GM21529 (cell line): ENCODE measurements at regions not wholly inside any gene's neighbourhood (a gene's known extent, or its start where the extent isn't known, plus 50 kb on each side); places are given as distances from the start of the nearest gene placed in this dataset.
A peak's percentile ranks its signal among the peaks of the same experiment; 100 is the strongest.

Source experiments
- ATAC-seq: cut with Tn5 transposase; IDR thresholded peaks from one replicate; pipeline ENCODE4 v1.9.1; 2021; ENCODE audit not compliant: unreplicated experiment

DNA sequence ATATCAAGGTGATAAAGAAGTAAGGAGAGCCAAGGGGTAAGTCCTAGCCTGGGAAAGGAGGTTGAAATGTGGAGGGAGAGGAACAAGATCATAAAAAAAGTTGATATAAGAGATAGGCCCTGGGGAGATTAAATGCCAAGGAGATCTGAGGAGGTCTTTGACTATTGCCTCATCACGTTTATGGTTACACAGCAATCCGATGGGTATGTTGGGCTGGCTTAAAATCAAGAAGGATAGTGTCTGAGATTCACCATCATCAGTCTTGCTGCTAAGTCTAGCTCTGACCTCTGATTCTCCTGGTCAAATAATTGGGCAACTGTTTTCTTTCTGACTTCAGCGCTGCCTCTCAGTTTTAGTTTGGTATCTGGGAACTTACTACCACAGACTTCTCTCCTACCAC lies 416.3 kb downstream of the GPATCH2 start:
- no peak for ATAC-seq

DNA sequence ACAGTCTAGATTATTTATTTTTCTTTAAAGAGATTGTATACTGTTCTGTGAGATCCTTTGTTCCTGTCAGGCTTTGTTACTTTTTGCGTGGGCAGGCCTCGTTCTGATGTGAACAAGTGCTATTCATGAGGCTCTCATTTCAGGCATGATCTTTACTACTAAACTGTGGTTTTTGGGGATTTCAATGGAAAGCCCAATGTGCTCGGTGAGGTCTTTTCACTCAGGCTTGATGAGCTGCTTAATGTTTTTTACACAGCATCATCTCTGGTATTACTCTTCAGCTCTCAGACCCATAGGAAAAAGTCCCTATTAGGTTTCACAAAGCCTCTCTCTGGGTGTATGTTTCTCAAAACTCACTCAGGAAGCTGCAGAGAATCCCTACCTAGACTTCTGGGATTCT lies 419.4 kb downstream of the GPATCH2 start:
- peak; percentile 56 for ATAC-seq

DNA sequence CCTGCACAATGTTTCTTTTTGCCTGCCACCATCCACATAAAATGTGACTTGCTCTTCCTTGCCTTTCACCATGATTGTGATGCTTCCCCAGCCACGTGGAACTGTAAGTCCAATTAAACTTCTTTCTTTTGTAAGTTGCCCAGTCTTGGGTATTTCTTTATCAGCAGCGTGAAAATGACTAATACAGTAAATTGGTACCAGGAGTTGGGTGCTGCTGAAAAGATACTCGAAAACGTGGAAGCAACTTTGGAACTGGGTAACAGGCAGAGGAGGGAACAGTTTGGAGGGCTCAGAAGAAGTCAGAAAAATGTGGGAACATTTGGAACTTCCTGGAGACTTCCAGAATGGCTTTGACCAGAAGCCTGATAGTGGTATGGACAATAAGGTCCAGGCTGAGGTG lies 425.3 kb downstream of the GPATCH2 start:
- no peak for ATAC-seq

DNA sequence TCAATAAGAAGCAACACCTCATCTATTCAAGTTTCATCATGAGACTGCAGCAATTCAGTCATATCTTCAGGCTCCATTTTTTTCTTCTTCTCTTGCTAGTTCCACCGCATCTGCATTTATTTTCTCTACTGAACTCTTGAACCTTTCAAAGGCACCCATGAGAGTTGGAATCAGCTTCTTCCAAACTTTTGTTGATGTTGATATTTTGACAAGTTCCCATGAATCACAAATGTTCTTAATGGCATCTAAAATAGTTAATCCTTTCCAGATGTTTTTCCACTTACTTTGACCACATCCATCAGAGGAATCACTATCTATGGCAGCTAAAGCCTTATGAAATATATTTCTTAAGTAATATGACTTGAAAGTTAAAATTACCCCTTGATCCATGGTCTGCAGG lies 434.3 kb downstream of the GPATCH2 start:
- ATAC-seq, result no peak

DNA sequence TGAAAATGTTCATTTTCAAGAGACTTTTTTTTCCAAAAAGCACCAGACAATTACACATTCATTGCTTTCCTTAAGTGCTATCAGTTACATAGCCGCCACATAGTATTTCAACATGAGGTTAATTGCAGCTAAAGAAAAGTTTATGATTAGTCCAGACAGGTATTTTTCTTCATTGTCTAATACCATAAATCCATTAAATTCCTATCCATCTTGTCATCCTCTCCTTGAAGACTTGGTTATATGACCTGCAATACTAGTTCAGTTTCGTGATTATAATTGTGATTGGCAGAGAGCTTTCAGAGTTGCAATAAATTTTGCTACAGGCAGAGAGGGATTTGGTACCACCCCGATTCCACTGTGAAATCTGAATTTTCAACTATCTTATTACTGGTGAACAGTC lies 437.7 kb downstream of the GPATCH2 start:
- no peak for ATAC-seq

DNA sequence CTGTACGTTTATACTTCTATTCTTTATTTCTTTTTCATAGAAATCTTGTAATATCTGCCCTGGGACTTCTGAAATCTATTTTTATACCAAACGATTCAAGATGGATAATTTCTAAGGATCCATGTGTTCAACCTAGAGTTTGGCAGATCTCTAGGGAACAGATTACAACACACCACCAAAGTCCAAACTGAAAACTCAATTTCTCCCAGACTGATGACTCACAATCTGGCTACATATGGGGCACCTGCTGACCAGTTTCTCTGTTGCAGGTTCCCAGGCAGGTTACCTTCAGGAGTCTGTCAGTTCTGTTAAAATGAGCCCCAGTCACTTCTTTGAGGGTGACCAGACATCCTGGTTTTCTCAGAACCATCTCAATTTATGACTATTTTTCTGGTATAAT lies 439.4 kb downstream of the GPATCH2 start:
- ATAC-seq, result no peak

DNA sequence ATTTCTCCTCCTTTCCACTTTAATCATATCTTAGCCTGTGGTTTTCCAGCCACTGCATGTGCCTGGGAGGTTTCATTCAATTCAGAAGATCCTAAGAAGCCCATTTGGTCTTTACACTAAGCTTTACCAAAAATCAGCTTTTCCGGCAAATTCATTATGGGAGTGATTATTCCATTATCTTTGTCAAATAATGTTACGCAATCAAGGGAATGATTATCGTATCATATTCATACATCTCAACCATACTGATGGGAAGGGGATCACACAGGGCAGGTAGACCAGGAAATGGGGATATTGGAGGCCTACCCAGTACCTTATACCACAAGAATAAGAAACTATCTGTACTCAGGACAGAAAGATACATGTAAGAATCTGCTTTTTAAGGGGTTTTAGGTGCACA lies 440.5 kb downstream of the GPATCH2 start:
- no peak for ATAC-seq

DNA sequence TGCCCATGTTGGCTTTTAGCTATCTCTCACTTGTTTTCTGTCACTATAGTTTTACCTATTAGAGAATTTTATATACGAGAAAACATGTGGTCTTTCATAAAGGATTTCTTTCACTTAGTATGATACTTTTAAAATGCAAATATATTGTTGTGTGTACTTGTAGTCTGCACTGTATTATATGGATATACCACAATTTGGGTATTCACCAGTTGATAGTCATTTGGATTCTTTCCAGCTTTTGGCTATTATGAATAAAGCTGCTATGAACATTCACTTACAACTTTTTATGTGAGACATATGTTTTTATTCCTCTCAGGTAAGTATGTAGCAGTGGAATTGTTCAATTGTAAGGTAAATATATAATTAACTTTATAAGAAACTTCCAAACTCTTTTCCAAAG lies 441.5 kb downstream of the GPATCH2 start:
- ATAC-seq, result no peak

DNA sequence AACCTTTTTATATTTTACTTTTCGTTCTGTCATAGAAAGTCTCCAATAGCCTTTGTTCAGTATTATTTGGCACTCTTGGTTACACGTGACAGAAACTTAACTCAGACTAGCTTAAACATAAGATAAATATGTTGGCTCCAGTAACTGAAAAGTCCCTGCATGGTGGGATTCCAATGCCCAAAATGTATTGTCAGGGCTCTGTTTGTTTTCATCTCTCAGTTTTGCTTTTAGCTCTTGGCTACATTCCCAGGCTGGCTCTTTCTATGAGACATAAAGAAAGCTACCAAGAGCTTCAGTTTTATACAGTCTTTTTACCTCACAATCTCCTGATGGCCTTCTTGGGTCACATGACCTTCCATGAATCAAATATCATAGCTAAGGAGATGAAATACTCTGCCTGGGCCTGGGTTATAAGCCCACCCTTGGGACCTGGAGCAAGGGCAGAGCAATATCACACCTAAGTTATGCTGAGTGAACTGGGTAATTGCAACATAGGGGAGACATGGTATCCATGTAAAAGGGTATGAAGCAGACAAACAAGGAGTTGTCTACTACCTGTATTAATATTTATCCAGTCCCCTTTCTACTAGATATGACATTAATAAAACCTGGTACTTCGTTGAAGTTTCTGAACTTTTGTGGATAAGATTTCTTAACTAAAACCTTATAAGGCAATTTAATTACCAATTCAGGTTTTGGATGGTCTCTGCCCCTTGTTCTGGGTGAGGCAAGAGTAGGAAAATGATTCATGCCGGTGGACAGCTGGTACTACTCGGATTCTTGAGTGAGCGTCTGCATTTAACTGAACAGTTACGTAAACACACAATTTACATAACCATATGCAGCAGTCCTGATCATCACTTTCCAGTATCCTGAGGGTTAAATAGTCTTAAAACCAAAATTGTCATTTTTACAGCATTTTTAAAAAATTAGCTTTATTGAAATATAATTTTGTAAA lies 442.3 kb downstream of the GPATCH2 start:
- ATAC-seq, result no peak

DNA sequence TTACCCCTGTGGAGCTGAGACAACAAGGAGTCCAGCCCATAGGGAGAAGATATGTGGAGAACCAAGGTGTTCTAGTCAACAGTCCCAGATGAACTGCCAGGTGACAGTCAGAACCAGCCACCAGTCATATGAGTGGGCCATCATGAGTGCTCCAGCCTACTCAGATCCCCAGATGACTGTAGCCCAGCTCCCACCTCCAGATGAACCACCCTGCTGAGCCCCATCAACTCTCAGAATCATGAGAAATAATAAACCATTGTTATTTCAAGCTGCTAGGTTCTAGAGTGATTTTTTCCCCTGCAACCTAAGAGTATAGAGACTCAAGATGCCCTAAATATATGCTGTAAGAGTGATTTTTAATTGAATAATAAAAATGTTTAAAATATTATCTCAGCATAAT lies 444.2 kb downstream of the GPATCH2 start:
- no peak for ATAC-seq

DNA sequence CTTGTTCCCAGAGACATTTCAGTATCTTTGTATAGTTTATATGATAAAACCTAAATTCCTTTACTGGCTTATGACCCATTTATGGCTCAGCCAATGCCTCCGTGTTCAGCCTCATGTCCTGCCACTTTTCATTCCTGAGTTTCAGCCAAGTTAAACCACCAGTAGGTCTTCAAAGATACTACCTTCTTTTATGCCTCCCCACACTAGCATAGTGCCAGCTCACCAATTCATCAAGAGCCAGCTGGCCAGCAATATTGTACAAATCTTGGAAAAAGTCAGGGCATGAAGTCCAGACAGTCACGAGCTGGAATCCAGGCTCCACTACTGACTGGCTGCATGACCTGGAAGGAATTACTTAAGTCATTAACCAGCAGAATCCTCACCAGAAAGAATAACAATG lies 446.0 kb downstream of the GPATCH2 start:
- no peak for ATAC-seq

DNA sequence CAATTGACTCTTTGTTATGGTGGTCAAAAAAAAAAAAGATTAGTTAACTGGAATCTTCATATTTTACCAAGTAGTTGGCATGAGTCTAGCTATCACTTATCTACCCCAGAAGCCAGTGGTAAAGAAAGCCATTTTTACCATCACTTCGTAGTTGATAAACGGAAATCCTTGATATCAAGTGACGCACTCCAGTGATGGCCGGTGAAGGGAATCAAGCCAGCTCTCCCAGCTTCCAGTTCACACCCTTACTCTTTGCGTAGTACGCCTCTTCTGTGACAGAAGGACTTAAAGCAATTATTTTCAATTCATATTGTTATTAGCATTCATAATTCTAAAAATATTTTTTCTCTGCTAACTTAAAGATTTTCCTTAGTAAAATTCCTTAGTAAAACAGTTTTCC lies 447.9 kb downstream of the GPATCH2 start:
- no peak for ATAC-seq

DNA sequence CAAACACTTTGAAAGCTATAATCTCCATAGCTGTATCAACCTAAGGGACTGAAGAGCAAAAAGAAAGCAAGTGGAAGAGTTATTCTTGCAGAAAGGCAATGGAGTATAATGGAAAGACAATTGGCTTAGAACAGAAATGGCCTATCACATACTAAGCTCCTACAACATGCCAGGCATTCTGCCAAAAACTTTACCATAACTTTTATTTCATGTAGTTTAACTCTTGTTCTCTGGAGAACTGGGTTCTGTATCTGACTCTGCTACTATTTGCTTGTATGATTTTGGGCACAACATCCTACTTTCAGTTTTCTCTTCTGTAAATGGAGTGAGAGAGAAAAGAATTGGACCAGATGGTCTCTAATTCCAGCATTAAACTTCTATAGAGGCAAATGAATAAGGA lies 449.1 kb downstream of the GPATCH2 start:
- ATAC-seq, result no peak

DNA sequence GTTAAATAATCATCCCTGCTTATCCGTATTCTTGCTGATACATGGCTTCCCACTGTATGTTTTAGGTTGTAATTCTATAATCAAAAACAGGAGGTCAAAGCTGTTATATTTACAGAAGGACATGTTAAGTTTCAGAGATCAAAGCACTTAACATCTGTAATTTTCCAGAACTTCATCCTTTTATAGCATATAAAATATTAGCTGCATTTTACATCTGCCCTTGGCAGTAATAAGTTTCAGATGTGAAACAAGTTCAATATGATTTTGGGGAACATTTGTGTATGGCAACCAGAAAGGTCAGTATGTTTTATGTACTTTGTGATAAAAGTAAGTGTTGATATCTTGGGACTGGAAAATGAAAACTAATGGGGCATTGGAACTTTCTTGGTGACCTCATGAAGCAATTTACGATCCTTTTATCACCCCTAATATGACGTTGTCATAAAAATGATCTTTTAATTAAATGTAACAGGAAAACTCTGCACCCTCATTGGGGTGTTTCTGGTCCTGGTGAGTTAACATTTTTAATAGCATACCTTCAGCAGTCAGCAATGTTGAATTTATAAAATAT lies 449.6 kb downstream of the GPATCH2 start:
- no peak for ATAC-seq

DNA sequence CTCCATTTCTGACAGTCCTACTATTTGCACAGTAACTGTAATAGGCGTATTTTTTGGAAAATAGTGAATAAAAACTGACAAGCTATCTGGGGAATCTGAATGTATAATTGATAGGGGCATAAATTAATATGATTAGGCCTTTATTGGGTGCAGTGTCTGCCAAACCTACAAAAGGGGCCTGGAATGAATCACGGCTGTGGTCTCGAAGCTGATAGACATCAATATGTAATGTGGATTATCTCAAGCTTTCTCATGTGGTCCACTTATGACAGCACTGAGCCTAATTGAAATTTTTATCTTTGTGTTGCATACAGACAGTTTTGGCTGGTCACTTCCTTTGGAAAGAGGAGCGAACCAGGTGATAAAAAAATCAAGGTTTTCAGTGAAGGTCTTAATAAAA lies 450.4 kb downstream of the GPATCH2 start:
- ATAC-seq, result no peak

DNA sequence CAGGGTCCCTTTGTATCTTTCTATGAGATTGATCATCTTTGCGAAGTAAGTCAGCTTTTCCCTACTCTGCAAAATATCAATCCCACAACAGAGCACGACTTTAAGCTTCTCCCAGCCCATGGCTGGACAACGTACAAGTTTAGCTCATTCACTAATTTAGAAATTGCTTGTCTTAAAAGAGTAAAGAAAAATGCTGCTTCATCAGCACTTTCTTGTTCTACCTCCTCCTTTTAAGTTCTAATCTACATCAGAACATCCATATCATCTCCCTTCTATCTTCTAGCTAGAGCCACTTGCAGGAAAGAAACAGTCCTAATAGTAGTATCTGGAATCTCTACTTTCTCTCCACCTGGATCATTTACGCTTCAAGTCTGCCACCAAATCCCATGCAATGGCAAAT lies 441.2 kb upstream of the ESRRG start:
- no peak for ATAC-seq

DNA sequence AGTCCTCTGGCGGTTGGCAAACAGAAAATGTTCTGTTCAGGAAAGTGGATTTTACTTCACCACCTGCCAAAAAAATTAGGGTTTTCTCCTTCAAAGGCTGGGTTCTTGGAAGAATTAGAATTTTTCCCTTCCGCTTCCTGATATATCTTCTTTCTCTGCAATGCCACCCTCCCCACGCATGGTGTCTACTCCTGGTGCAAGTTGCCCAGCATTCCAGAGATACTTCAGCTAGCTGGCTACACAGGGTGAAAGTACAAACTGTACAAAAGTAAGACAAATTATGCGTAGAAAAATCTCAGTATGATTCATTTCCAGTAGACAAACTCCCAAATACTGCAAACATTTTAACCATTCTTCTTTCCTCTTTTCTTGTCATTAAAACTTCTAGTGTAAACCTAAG lies 430.1 kb upstream of the ESRRG start:
- no peak for ATAC-seq

DNA sequence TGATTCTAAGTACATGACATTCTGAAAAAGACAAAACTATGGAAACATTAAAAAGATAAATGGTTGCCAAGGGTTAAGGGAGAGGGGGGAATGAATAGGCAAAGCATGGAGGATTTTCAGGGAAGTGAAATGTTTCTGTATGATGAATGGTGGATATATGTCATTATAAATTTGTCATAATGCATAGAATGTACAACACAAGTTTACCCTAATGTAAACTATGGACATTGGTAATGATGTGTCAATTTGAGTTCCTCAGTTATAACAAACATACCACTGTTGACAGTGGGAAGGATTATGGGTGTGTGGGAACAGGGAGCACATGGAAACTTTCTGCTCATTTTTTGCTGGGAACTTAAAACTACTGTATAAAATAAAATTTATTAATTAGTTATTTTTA lies 427.1 kb upstream of the ESRRG start:
- no peak for ATAC-seq

DNA sequence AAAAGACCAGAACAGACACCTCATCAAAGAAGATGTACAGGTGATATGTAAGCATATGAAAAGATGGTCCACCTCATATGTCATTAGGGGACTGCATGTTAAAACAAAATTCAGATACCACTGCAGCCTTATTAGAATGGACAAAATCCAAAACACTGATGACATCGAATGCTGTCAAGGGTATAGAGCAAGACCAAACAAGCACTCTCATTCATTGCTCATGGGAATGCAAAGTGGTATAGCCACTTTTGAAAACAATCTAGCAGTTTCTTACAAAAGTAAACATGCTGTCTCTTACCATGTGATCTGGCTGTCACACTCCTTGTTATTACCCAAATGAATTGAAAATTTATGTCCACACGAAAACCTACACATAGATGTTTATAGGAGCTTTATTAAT lies 426.6 kb upstream of the ESRRG start:
- ATAC-seq, result no peak

DNA sequence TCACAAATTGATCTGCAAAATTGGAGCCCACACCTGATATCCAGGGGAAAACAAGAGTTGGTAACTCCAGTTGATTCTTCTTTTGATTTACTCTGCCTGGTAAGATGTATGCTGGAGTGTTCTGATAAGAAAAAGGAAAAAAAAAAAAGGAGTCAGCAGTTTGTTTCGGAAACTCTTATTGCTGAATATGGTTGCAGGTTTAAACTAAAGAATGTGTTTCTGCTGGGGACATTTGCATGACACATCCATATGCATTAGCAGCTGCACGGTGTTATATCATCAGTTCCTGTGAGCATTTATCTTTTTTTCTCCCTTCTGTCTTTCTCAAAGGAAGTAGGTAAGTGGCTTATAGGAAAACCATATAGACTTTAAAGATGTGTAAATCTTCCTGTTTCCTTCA lies 418.5 kb upstream of the ESRRG start:
- ATAC-seq, result no peak

DNA sequence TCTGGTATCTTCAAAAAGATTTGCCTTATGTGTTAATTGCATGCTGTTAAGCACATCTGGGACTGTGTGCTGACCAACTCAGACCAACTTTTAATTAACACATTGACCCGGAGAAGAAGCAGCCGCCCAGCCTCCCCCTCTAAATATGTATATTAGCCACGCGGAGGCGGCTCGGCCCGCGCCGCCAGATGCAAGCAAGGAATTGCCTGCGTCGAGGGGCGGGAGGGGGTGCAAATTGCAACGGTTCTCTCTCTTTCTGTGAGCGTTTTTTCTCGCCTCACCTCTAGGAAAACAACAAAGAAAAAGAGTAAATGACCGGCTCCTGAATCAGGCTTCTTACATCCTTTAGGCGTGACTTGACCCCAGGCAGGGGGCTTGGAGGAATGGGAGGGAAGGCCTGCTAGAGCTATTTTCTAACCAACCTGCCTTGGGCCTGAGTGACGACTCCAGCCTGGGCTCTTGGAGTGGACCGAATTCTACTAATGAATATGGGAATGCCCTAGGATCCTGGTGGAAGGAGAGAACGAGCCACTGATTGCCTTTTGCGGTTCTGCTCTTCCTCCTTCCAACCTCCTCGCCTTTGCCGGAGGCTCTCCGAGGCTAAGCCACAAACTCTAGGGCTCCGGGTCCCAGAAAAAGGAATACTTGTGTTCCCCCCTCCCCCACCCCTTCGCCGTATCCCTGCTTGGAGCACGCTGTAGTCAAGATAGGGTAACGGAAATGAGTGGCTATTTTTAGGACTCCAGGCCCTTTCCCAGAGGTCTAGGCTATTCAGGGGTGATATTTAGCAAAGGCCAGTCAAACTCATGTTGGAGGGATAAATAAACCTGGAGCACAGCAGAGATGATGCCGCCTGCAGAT lies 417.0 kb upstream of the ESRRG start:
- no peak for ATAC-seq

DNA sequence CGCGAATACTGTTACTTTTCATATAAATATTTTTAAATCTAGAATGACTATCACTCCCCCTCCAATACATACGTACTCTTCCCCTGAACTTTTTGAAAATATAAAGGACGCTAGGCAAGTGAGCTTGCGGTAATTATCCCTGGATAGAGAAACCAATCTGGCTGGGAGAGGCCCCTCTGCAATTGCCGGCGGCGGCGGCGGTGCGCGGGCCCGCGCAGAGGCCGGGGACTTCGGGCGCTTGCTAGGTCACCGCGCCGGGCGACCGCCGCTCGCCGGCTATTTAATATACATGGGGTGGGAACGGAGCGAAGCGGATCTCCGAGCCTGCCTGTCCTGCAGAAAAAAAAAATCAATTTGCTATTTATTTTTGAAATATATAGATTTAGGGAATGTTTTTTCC lies 416.3 kb upstream of the ESRRG start:
- ATAC-seq, result no peak
